Mesothelial cell of epicardium (in vitro differentiated cells): ENCODE measurements at regions not wholly inside any gene's neighbourhood (a gene's known extent, or its start where the extent isn't known, plus 50 kb on each side); places are given as distances from the start of the nearest gene placed in this dataset.
"Not testable (repeated sequence)": the region's sequence is repeated elsewhere in the genome, so short reads cannot be mapped to it uniquely, and the experiment has no call there.

ENCODE experiments used
- DNase-seq, 2 experiments: peaks; one replicate each; pipeline ENCODE4 v3.0.0; 2021; ENCODE audit warnings: low spot score in 2 of 2; ENCODE audit not compliant: unreplicated experiment in 2 of 2
- H3K27ac Mint-ChIP-seq: 2 replicates; pipeline ENCODE4 v1.8.0; 2021; ENCODE audit warnings: mixed read lengths
- H3K27me3 Mint-ChIP-seq: 2 replicates; pipeline ENCODE4 v1.8.0; 2021; ENCODE audit warnings: low read depth, mixed read lengths
- H3K36me3 Mint-ChIP-seq: 2 replicates; pipeline ENCODE4 v1.8.0; 2021; ENCODE audit warnings: mixed read lengths
- H3K4me1 Mint-ChIP-seq: 2 replicates; pipeline ENCODE4 v1.8.0; 2021; ENCODE audit warnings: mixed read lengths
- H3K4me3 Mint-ChIP-seq: 2 replicates; pipeline ENCODE4 v1.8.0; 2021; ENCODE audit warnings: mild to moderate bottlenecking, moderate library complexity, mixed read lengths
- H3K9me3 Mint-ChIP-seq: 2 replicates; pipeline ENCODE4 v1.8.0; 2021; ENCODE audit warnings: mixed read lengths
- TF ChIP-seq, protein P1 (sequence below): fragments of 200-600 bp; sonication (generic); IDR thresholded peaks from one replicate; pipeline ENCODE4 v1.5.0; 2021; ENCODE audit warnings: antibody characterized with exemption; ENCODE audit not compliant: unreplicated experiment

DNA sequence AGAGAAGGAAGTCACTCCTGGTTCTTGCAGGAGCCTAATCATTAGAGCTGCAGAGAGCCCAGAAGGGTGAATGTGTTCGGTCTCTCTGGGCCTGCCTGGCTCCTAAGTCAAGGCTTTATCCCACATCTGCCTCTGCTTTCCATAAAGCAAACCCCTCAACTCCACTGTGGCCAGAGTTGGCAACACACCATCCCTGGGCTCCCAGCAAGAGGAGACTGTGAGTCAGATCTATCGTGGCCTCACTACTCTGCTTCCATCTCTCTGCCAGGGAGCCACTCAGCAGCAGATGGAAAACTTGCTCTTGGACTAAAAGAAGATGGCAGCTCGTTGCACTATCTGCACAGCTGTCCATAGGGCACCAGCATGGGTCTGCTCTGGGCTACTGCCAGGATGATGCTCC lies 348.2 kb downstream of the FBXW7 start:
- H3K9me3 Mint-ChIP-seq, result peaks cover 11% of the 10 kb centered on the region
- peaks cover 14% of the 10 kb centered on the region for H3K4me1 Mint-ChIP-seq
- H3K27ac Mint-ChIP-seq, result no peak overlapping the region
- no peak for DNase-seq
- no peaks in the 10 kb centered on the region for H3K27me3 Mint-ChIP-seq
- H3K36me3 Mint-ChIP-seq, result no peaks in the 10 kb centered on the region
- no peak overlapping the region for H3K4me3 Mint-ChIP-seq
- TF ChIP-seq, protein P1, sequence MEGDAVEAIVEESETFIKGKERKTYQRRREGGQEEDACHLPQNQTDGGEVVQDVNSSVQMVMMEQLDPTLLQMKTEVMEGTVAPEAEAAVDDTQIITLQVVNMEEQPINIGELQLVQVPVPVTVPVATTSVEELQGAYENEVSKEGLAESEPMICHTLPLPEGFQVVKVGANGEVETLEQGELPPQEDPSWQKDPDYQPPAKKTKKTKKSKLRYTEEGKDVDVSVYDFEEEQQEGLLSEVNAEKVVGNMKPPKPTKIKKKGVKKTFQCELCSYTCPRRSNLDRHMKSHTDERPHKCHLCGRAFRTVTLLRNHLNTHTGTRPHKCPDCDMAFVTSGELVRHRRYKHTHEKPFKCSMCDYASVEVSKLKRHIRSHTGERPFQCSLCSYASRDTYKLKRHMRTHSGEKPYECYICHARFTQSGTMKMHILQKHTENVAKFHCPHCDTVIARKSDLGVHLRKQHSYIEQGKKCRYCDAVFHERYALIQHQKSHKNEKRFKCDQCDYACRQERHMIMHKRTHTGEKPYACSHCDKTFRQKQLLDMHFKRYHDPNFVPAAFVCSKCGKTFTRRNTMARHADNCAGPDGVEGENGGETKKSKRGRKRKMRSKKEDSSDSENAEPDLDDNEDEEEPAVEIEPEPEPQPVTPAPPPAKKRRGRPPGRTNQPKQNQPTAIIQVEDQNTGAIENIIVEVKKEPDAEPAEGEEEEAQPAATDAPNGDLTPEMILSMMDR, result no peak

DNA sequence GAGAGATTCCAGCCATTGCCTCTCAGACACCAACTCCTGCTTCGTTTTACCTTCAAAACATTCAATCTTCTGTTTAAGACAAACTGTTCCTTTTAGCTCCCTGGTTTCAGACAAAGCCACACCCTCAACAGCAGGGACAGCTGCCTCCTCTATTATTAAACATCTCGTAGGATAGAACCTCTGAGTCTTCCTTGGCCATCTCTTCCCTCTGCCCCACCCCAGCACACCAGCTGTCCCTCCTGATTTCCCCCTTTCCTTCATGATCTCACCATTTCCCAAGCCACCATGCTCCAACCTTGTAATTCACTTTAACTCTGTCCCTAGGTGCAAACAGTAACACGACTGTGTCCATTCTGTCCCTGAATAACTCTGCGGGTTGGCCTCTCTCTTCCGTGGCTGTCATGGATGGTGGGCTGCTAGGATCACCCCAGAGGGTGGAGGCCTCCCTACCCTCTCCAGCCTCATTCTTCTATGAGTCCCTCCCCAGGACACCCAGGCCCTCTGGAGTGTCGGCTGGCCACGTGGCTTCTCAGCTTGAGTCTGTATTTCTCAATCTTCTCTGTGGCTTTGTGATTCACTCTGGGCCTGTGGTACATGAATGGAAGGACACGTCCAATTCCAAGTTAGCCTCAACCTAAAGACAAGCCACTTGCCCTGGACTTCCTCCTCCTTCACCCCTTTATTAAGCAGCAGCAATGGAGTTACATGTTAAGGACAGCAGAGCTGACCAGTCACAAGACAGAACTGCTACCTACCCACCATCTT lies 349.9 kb downstream of the FBXW7 start:
- no peak for DNase-seq
- H3K27me3 Mint-ChIP-seq, result no peaks in the 10 kb centered on the region
- peaks cover 2% of the 10 kb centered on the region for H3K4me1 Mint-ChIP-seq
- no peak overlapping the region for H3K4me3 Mint-ChIP-seq
- no peaks in the 10 kb centered on the region for H3K36me3 Mint-ChIP-seq
- TF ChIP-seq, protein P1, result no peak
- no peak overlapping the region for H3K27ac Mint-ChIP-seq
- peaks cover 11% of the 10 kb centered on the region for H3K9me3 Mint-ChIP-seq

DNA sequence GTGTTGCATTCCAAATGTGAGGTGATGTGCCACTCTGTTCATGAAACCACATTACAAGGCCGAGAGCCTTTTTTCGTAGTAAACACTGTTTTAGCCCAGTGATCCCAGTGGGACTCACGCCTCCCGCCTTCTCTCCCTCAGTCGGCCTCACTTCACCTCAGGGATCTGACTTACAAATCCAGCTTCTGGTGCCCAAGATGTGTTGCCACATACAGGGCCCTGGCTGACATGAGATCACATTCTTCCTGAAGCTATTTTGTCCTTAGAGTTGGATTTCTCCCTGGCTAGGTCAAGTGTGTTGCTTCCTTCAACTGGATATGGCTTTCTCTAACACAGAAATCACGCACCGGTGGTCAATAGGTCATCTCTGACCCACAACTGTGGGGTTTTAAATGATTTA lies 354.7 kb downstream of the FBXW7 start:
- H3K4me1 Mint-ChIP-seq, result no peaks in the 10 kb centered on the region
- peaks cover 11% of the 10 kb centered on the region for H3K9me3 Mint-ChIP-seq
- no peaks in the 10 kb centered on the region for H3K36me3 Mint-ChIP-seq
- no peak overlapping the region for H3K27ac Mint-ChIP-seq
- no peaks in the 10 kb centered on the region for H3K27me3 Mint-ChIP-seq
- H3K4me3 Mint-ChIP-seq, result no peak overlapping the region
- DNase-seq, result no peak
- TF ChIP-seq, protein P1, result no peak

DNA sequence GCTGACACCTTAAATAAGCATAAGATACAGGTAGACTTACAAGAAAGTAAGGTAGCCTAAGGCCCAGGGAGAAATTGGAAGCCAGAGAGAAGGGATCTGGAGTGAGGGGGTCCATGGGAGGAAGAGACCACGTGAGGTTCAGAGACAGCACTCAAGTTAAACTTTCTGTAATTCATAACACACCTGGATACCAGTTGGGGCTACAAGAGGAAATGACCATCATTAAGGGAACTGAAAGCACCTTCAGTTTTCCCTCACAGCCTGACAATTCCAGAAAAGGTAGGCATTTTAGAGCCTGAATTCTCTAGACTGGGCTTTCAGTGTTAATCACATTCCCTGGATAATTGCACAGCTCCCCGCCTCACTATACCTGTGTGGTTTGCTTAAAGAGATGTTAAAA lies 355.5 kb downstream of the FBXW7 start:
- H3K27ac Mint-ChIP-seq, result no peak overlapping the region
- H3K4me1 Mint-ChIP-seq, result no peaks in the 10 kb centered on the region
- H3K36me3 Mint-ChIP-seq, result no peaks in the 10 kb centered on the region
- TF ChIP-seq, protein P1, result no peak
- peaks cover 11% of the 10 kb centered on the region for H3K9me3 Mint-ChIP-seq
- no peaks in the 10 kb centered on the region for H3K27me3 Mint-ChIP-seq
- no peak for DNase-seq
- no peak overlapping the region for H3K4me3 Mint-ChIP-seq

DNA sequence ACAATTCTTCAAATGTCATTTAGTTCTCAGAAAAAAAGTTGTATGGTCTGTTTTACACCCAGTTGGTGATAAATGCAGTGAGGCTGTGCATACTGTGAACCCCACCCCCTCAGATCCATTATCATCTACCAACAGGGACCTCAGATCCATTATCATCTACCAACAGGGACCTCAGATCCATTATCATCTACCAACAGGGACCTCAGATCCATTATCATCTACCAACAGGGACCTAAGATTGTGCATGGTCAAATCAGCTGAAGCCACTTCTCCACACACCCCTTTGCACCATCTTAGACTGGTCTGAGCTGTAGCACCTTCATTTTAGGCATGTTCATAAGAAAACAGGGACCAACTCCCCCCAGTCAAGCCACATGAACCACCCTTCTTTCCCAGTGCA lies 358.4 kb downstream of the FBXW7 start:
- H3K9me3 Mint-ChIP-seq, H3K36me3 Mint-ChIP-seq, H3K4me1 Mint-ChIP-seq, H3K27ac Mint-ChIP-seq, H3K27me3 Mint-ChIP-seq, H3K4me3 Mint-ChIP-seq, DNase-seq: not testable (repeated sequence)

DNA sequence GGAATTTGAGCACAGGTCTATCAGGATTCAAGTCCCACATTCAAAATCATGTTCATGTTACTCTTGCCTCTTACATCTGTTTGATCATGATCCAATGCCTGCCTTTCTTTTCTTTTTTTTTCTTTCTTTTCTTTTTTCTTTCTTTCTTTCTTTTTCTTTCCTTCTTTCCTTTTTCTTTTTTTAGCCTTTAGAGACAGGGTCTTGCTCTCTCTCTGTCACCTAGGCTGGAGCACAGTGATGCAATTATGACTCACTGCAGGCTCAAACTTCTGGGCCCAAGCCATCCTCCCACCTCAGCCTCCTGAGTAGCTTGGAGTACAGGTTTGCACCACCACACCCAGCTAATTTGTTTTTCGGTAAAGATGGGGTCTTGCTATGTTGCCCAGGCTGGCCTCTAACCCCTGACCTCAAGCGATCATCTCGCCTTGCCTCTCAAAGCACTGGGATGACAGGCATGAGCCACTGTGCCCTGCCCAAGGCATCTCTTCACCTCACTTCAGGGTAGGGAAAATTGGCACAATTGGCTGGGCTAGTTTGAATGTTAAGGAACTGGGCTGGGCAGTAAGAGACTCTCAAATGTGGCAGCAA lies 359.2 kb downstream of the FBXW7 start:
- no peaks in the 10 kb centered on the region for H3K27me3 Mint-ChIP-seq
- H3K27ac Mint-ChIP-seq, result no peak overlapping the region
- TF ChIP-seq, protein P1, result no peak
- no peaks in the 10 kb centered on the region for H3K36me3 Mint-ChIP-seq
- H3K4me3 Mint-ChIP-seq, result no peak overlapping the region
- H3K9me3 Mint-ChIP-seq, result no peaks in the 10 kb centered on the region
- DNase-seq, result no peak
- no peaks in the 10 kb centered on the region for H3K4me1 Mint-ChIP-seq
